NCI-H82 treated with DMSO at 0.1 percent for 48 hours (cell line): ENCODE measurements at regions not wholly inside any gene's neighbourhood (a gene's known extent, or its start where the extent isn't known, plus 50 kb on each side); places are given as distances from the start of the nearest gene placed in this dataset.
A peak's percentile ranks its signal among the peaks of the same experiment; 100 is the strongest.
"Not testable (repeated sequence)": the region's sequence is repeated elsewhere in the genome, so short reads cannot be mapped to it uniquely, and the experiment has no call there.

Experiments
- DNase-seq: peaks from one replicate; lab custom pipeline; 2025; ENCODE audit not compliant: unreplicated experiment; lab: John Stamatoyannopoulos, UW

DNA sequence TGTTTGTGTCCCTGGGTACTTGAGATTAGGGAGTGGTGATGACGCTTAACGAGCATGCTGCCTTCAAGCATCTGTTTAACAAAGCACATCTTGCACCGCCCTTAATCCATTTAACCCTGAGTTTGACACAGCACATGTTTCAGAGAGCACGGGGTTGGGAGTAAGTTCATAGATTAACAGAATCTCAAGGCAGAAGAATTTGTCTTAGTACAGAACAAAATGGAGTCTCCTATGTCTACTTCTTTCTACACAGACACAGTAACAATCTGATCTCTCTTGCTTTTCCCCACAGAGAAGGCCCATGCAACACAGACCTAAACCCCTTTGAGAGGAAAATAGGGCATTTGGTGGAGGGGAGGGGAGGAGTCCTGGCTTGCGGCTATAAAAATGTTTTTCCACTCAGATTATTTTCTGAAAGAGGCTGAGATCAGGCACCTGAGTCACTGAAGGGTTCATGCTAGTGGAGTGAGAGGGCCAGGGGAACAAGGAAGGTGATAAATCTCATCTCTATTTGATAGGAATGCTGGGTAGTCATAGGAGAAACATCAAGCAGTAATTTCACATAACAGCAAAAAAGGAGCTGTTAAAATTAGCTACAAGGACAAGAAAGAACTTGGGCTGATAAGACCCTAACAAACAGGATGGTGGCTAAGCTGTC, 136.9 kb downstream of the OR2B2 start:
- DNase-seq, result peak; percentile 24

DNA sequence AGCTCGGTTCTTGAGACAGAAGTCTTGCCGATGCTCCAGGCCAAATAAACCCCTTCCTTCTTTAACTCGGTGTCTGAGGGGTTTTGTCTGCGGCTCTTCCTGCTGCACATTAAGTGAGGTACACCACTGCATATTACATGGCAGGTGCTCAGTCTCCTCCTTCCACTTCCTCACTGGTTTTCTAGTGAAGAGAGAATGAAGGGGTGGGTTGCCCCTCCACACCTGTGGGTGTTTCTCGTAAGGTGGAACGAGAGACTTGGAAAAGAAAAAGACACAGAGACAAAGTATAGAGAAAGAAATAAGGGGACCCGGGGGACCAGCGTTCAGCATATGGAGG, 138.0 kb downstream of the OR2B2 start:
- DNase-seq, result not testable (repeated sequence)

DNA sequence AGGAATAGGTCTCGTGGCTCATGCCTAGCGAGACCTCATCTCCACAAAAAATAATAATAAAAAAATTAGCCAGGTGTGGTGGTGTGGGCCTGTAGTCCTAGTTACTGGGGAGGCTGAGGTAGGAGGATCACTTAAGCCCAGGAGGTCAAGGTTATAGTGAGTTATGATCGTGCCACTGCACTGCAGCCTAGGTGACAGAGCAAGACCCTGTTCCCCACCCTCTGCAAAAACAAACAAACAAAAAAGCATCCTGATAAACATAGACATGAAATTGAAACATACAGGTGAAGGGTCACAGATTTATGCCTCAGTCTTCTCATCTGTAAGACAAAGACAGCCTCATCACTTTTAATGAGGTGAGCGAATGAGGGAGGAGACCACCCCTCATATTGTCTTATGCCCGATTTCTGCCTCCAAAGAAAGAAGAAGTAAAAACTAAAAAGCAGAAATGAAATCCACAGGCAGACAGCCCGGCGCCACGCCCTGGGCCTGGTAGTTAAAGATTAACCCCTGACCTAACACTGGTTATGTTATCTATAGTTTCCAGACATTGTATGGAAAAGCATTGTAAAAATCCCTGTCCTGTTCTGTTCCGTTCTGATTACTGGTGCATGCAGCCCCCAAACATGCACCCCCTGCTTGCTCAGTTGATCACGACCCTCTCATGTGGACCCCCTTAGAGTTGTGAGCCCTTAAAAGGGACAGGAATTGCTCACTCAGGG, 138.5 kb downstream of the OR2B2 start:
- DNase-seq, result not testable (repeated sequence)

GRCh38 chr6:27772261-27773001, 139.8 kb downstream of the OR2B2 start:
- DNase-seq, result peak; percentile 82

DNA sequence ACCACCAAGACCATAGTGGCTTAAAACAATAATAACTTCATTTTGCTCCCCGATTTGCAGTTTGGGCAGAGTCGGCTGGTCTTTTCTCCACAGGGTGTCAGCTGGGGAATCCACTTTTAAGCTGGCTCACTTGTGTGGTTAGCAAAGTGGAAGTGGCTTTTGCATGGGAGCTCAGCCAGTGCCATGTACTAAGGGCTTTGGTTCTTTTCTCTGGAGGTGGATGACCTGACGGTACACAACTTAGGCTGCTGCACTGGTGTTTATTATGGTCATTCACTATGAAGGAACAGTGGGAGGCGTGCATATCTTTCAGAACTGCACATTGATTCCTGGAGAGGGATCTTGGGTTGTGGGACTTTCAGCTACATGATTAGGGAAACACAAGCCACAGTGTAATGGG, 141.0 kb downstream of the OR2B2 start:
- peak; percentile 31 for DNase-seq

- peak; percentile 31 for DNase-seq
Measured at GRCh38 chr6:27770724-27771123, 141.5 kb downstream of the OR2B2 start.

GRCh38 chr6:27768556-27768955, 143.6 kb downstream of the OR2B2 start:
- DNase-seq, result no peak

DNA sequence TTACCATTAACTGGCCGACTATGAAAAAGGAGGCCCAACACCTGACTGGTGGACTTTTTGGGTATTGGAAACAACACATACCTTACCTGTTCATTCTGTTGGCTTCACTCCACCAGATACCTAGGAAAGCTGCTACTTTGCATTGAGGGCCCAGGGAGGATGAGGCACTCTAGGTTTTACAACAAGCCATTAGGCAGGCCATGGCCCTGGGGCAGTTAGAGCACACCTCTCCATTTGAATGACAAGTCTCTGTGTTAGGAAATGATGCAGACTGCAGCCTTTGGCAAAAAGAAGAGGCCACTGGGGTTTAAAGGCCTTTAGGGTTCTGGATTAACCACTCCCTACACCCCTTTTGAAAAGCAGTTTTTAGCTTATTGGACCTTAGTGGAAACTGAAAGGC, 144.3 kb downstream of the OR2B2 start:
- no peak for DNase-seq

- no peak for DNase-seq
Measured at GRCh38 chr6:27766405-27766804, 145.8 kb downstream of the OR2B2 start.

DNA sequence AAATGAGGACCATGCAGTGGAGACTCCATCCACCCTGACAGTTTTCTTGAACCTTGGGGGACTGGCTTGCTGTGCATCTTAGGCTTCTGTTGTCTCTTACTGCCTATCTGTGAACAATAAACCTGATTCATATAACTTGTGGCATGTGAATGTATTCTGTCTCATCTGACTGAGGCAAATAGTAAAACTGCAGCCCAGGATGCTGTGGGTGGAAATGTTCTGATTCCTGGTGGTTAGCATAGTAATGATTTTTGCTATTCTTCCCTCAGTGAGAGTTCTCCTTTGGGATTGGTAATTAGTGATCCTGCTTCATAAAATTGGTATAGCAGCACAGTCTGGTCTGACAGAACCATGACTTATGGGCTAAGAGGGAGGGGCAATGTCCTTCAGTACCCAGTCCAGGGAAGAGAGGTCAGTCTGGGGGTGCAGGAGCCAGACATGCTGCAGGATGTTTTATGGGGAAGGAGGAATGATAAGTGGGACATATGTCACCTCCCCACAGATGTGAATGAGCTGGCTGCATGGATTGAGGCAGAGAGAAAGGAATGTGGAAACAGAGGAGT, 147.1 kb downstream of the OR2B2 start:
- no peak for DNase-seq

- DNase-seq, result no peak
Measured at GRCh38 chr6:27761391-27761790, 150.8 kb downstream of the OR2B2 start.

GRCh38 chr6:27760464-27760863, 151.7 kb downstream of the OR2B2 start:
- DNase-seq, result no peak

DNA sequence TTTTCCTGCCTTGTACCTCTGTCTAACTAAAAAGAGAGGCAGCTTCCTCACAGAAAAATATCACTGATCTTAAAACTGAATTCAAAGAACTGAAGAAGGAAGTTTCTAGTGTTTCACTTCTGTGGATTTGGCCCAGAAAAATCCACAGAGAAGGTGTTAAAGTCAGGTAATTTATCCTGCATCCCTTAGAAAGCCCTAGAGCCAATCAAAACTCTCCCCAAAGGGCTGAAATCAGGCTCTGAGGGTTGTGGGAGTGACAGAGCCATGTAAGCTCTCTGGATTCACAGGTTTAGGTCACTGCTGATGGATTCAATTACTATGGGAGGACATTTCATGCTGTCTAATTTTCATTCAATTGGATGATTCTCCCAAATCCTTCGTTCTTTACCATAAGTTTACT, 152.3 kb downstream of the OR2B2 start:
- DNase-seq, result no peak

DNA sequence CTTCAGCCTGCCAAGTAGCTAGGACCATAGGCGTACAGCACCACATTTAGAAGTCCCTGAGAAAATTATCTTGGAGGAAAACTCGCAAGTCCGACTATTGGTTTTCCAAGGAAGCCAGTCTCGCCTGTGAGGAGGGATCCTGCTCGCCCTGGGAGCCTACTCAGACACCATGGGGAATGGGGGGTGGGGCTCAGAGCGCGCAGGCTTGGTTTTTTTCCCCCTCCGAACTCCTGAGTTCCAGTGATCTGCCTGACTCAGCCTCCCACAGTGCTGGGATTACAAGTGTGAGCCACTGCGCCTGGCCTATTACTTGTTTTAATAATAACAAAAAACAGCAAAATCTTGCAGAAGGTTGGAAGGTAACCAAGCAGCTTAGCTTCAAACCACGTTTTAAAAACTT, 153.7 kb downstream of the OR2B2 start:
- no peak for DNase-seq

- no peak for DNase-seq
Measured at GRCh38 chr6:27757307-27757706, 154.9 kb downstream of the OR2B2 start.

GRCh38 chr6:27755768-27756167, 156.4 kb downstream of the OR2B2 start:
- DNase-seq, result no peak

GRCh38 chr6:27754408-27754782, 157.8 kb downstream of the OR2B2 start:
- DNase-seq, result no peak

DNA sequence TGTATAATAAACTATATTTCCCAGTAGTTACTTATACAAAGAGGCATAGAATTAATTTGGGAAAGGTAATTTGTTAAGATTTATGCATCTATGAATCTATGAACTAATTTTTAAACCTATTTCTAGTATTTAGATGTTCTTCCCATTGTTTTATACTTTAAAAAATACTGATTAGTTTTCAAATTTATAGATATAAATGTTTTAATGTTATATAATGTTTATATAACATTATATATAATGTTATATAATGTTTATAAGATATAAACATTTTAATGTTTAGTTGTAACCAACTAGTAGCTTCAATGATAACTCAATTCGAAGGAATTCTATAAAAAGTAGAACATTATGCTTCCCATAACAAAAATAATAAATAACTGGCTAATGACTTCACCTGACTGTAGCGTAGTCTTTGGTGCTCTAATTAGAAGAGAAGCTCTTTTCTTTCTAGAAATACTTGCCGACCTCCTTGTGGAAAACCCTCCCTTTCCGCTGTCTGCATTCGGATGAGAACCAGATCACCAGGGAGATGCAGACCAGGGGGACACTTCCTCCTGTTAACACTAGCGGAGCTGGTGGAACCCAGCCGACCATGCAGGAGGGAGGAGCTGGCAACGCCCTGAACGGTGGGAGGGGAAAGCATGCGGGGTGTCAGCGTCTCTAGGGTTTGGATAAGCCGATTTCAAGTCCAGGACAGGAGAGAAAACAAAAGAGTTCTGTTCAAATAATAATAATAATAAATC, 158.4 kb downstream of the OR2B2 start:
- peak; percentile 94 for DNase-seq

GRCh38 chr6:27752038-27752885, 159.9 kb downstream of the OR2B2 start:
- peak; percentile 76 for DNase-seq

- DNase-seq, result no peak
Measured at GRCh38 chr6:27748661-27749060, 163.5 kb downstream of the OR2B2 start.
